ENCODE measurements at regions not wholly inside any gene's neighbourhood (a gene's known extent, or its start where the extent isn't known, plus 50 kb on each side); places are given as distances from the start of the nearest gene placed in this dataset.

DNA sequence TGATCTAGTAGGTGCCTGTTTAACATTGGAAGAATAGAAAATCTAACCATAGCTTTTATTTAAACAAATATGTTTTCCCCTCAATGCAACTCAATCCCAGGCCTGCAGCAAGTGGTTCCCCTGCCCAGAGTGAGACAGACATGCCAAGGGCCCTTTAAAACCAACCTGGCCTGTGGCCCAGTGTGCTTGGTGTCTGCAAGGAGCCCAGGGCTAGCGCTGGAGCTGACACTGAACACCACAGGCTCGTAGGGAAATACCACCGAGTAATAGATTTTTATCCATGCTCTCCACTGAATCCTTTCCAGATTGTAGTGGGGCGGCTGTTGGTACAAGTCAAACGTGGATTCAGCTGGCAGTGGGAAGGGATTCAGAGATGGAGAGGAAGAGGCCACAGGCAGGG, 95.6 kb upstream of the NRXN3 start:
- DNase-seq, result peak; percentile 58

DNA sequence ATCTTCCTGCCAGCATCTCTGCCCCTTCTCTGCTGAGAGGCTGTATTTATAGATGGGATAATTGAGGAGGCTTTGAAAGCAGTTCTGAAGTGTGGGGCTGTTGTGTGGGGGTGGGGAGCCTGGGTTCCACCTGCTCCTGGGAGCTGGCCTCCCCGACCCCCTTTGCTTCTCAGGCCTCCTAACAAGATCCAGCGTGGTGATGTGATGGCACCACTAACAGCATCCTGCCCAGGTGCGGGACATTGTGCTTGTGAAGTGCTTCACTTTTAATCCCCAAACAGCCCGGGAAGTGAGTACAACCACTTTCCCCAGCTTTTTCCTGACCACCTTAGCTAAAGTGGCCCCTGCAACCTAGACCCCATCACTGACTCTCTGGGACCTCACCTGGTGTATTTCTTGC, 95.1 kb upstream of the NRXN3 start:
- DNase-seq, result peak; percentile 58

DNA sequence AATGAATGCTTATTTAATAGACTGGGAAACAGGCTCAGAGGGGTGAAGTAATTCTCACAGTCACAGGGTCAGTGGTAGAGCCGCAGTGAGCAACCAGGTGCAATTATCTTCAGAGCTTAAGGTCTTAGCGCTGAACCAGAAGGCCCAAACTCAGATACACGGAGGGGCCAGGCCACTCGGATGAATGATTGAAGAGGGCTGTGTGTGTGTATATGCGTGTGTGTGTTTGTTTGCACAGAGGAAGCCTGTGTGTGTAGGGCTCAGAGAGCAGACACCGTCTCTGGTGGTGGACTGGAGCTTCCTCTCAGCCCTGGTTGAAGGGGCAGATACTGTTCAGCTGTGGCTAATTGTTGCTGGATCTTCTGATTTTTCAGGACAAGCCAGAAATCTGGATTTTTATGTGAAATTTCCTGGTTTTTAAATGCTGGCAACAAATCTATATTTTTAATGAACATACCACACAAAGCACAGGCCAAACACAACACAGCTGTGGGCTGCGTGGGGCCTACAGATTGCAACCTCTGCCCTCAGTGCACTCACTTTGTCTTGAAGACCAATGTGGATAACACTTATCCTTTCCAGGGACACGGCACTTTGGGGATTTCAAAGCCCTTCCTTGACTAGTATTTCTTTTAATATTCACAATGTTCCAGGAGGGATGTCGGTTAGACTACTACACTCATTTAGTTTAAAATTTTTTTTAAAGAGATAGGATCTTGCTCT, 94.5 kb upstream of the NRXN3 start:
- peak; percentile 64 for DNase-seq

DNA sequence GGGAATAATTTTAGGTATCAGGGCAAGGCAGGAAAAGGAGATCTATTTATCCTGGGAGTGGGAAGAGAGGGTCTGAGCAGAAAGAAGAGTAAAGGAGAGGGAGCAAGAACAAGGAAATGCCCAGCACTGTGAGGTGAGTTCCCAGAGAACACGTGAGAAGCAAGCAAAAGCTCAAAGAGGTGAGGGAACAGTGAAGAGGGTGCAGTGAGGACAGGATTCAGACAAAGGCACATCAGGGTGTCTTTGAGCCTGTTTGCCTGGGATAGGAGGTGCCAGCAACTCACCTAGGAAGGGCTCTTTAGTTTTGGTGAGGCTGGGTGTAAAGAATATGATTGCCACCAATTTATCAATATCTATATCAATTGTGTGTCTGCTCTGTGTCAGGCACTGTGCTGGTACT, 88.9 kb upstream of the NRXN3 start:
- DNase-seq, result no peak

DNA sequence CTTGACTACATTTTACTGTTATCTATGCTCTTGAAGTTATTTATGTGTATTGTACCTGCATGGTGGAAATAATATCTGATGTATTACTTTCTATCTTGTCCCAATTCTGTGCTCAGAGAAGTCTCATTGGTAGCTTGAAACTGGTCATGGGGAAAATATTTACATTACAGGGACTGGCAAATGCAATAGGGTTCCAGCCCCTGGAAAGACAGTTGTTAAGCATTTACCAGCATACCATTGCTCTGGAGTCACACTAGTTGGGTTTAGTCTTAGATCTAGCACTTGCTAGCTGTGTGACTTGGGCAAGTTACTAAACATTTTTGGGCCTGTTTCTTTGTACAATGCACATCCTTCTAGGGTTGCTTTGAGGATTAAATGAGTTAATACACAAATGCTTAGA, 86.3 kb upstream of the NRXN3 start:
- no peak for DNase-seq

DNA sequence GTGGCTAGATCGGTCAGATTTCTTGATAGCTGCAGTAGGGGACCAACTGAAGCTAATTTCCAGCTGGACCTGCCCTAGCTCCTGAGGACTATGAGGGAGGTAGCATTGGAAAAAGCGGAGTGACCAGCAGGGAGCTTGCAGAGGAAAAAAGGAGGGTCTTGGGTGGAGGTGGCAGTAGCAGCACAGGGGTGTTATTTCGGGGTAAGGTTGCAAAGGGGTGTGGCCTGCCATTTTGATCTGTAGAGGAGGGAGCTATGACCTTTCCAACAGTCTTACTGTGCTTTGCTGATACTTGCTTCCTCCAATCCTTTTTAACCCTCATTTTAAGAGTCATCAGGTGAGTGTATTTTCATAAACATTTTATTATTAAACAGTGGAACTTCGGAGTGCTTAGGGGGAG, 83.8 kb upstream of the NRXN3 start:
- DNase-seq, result no peak

DNA sequence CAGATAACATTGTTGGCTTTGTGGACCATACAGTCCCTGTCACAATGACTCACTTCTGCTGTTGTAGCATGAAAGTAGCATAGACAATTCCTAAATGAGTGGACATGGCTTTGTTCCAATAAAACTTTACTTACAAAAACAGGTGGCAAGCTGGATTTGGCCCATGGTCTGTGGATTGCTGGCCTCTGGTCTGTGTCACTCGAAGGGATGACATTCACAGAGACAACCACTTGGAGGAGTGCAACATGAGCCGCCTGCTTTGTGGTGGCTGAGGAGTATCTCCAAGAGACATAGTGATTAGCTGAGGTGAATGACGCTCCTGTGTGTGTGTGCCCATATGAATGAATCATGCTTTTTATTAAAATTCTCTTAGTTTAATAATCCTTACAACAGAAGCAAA, 81.3 kb upstream of the NRXN3 start:
- DNase-seq, result peak; percentile 51

DNA sequence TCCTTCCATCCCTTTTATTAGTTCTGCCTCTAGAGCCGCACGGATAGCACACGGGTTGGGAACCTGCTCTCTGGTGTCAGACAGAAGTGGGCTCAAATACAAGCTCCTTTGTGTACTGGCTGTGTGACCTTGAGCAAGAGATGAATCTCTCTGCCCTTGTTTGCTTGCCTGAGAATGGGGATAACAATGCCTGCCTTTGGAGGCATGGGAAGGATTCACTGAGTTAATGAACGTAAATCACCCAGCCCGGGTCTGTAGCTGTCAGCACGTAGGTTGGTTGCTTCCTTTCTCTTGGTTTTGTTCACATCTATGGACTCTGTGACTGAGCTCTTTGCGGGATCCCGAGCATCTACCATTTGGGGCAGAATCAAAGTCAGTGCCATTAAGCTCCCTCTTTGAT, 79.3 kb upstream of the NRXN3 start:
- no peak for DNase-seq

DNA sequence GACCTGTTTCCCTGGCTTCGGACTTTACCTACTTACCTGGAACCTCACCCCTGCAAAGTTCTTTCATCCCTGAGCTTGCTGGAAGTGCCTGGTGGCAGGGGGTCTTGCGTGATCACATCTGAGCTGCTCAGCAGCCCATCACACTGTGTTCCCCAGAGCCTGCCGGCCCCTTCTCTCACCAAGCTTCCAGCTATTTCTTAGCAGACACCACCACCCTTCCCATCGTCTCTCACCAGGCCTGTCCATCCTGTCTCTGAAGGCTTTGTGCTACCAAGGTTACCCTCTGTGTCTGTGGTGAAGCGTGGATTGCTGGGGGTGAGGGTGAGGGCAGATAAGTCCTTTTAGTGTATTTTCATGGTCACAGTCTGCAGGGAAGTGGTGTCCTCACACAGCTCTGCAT, 78.8 kb upstream of the NRXN3 start:
- no peak for DNase-seq

DNA sequence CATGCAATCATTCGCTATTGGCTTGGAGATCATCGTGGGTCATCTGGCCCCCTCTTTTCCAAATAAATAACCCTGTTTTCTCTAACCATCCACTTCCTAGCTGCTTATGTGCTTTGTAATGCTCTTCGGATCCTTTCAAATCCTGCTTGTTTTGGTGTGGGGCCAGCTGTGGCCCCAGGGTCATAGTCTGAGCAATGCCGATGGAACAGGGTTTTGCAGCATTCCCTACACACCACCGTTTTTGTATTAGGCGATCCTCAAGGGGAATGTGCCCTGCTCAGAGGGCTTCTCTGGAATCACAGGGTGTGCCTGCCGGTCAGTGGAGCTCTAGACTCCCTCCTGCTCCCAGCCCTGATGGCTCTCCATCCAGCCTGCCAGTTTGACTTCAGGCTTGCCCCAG, 78.1 kb upstream of the NRXN3 start:
- DNase-seq, result no peak

DNA sequence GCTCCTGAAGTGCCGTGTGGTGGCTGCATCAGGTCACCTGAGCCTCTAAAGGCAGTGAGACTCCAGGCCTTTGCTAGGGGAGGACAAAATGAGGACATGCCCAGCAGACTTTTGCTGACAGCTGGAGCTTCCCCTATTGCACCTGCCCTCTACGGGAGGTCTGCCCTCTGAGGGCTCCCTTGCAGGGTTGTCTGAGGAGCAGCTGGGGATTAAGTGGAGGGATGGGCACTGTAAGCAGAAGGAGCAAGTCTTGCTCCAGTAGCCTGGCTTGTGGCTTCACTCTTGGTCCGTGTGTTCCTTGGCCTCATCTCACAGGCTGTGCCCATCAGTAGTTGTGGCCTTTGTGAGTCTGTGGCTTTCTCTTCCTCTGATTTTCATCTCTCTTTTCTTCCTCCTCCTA, 66.9 kb upstream of the NRXN3 start:
- peak; percentile 65 for DNase-seq

DNA sequence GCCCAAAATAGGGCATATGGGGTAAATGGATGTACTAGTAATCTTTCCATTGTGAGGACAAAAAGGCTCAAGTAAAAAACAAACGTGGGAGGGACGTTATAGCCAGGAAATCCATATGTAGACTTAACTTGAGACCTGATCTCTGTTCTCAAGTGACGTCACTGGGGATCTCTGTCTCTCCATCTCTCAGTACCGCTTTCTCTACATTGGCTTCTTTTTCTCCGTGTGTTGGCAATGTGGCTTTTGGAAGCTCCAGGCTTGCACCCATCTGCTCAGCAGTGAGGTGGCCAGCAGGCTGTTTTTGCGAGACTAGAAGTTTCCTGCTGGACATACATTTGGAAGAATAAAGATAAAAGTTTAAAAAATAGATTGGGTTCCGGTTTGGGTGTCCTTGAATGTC, 66.0 kb upstream of the NRXN3 start:
- no peak for DNase-seq

DNA sequence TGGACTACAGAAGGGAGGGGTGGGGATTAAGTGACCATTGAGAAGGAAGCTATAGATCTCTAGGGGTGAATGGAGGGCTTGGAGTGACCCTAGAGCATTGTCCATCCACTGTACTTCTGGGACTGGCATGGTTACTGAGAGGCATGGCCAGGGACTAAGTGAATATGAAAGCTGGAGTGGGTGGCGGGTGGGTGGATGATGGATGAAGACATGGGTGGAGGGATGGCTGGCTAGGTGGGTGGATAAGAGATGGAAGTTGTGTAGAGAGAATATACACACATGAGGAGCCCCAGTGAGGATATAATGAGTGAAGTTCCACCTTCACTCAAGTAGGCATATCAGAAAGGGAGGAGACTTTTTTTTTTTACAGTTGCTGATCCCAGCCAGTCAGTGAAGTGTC, 65.5 kb upstream of the NRXN3 start:
- DNase-seq, result no peak

DNA sequence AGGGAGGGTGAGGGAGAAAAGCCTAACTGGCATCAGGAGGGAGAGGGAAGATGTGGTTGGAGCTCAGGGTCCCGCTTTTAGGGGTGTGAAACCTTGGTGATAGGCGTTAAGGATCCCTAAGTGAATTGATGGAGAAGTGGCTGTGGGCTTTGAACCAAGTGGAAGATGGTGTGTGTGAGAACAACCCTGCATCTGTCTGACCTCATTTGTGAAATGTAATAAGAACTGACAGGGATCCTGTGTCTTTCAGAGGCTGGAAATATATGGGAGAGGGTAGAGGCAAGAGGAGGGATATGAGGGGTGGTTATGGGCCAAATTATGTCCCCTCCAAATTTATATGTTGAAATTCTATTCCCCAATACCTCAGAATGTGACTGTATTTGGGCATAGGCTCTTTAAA, 63.8 kb upstream of the NRXN3 start:
- DNase-seq, result no peak

DNA sequence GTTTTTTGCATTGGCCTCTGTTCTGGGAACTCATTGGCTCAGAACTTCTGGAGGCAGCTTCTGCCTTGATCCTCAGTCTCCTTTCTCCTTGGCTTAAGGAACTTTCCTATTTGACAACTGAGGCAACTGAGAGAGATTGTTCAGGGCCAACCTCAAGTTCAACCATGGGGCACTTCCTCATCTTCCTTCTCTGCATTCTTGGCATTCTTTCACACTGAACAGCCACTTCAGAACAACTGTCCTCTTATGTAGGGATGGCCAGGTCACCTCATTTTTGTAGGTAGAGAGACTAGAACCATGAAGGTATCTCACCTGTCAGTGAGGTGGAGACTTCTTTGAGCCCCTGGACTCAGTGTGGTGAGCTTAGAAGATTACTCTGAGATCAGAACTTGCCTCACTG, 63.0 kb upstream of the NRXN3 start:
- no peak for DNase-seq

DNA sequence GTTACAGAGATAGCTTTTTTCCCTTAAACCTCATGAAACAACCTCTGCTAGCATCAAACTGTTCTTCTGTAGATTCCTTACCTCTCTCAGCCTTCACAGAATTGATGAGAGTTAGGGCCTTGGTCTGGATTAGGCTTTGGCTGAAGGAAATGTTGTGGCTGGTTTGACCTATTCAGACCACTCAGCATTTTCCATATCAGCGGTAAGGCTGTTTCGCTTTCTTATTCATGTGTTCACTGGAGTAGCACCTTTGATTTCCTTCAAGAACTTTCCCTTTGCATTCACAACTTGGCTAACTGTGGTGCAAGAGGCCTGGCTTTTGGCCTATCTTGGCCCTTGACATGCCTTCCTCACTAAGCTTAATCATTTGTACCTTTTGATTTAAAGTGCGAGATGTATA, 50.7 kb upstream of the NRXN3 start:
- no peak for DNase-seq
